ENCODE measurements at regions not wholly inside any gene's neighbourhood (a gene's known extent, or its start where the extent isn't known, plus 50 kb on each side); places are given as distances from the start of the nearest gene placed in this dataset.
A peak's percentile ranks its signal among the peaks of the same experiment; 100 is the strongest.
"Not testable (repeated sequence)": the region's sequence is repeated elsewhere in the genome, so short reads cannot be mapped to it uniquely, and the experiment has no call there.

GRCh38 chr3:107217172-107217571, 160.1 kb upstream of the CCDC54 start:
- peak; percentile 95 for DNase-seq (ENCODE audit: low read depth)

- DNase-seq (ENCODE audit: low read depth), result no peak
Observed at GRCh38 chr3:107218864-107219269, 158.4 kb upstream of the CCDC54 start.

DNA sequence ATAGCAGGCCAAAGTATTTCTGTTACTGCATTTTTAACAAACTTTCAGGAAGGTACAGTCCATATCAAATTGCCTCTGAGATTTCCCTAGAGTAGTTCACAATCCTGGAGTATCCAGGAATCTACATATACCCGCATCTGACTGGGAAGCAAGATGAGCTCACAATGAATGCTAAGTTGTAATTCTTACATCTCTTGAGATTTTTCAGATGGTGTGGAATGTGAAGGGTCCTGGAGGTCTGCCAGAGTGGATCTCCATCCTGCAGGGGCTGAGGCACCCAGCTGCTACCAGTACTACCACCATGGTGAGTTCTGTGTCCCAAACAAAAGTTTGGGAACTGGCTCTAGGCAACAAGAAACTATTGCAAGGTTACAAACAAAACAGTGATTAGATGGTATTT, 156.7 kb upstream of the CCDC54 start:
- DNase-seq (ENCODE audit: low read depth), result no peak

- DNase-seq (ENCODE audit: low read depth), result no peak
Observed at GRCh38 chr3:107221856-107222255, 155.4 kb upstream of the CCDC54 start.

- peak; percentile 85 for DNase-seq (ENCODE audit: low read depth)
Observed at GRCh38 chr3:107222907-107223306, 154.3 kb upstream of the CCDC54 start.

DNA sequence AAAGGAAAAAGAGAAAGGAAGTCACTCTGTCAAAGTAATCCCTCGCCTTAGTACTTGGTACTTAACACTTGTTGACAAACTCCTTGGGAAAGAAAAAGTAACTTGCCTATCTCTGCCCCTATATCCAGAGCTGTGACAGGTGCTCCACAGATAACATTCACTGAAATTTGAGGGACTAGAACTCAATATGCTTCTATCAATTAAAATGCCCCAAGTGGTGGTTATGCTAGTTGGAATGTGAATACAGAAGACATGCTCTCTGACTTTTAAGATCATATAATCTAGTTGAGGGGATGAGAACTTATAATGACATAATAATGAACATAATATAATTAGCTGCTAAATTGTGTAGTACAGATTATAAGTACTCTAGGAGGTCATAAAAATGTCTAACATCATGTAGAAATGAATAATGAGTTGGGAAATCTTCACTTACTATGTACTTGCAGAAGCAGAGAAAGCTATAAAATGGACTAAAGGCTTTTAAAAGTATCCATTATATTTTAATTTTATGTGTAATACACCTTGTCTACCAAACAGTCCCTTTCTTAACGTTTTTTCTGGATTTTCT, 153.1 kb upstream of the CCDC54 start:
- DNase-seq (ENCODE audit: low read depth), result no peak

DNA sequence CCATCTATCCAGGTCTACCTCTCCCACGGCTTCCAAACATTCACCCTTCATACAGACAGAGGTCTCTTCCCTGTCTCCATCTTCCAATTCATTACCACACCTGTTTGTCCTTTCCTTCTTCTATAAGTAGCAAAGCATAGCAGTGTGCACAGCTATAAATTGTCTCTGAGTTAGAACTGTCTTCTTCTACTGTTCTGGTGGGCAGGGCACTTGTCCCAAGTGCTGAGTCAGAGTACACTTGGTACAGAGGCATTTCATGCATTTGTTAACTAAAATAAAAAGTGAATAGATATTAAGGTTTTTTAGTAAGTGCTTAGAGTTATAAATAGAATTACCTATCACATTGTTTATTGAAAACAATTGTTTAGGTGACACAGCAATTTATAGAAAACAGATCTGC, 150.1 kb upstream of the CCDC54 start:
- no peak for DNase-seq (ENCODE audit: low read depth)

- DNase-seq (ENCODE audit: low read depth), result not testable (repeated sequence)
Observed at GRCh38 chr3:107233877-107234276, 143.4 kb upstream of the CCDC54 start.

GRCh38 chr3:107235193-107235927, 141.9 kb upstream of the CCDC54 start:
- no peak for DNase-seq (ENCODE audit: low read depth)

GRCh38 chr3:107235928-107236315, 141.3 kb upstream of the CCDC54 start:
- no peak for DNase-seq (ENCODE audit: low read depth)

DNA sequence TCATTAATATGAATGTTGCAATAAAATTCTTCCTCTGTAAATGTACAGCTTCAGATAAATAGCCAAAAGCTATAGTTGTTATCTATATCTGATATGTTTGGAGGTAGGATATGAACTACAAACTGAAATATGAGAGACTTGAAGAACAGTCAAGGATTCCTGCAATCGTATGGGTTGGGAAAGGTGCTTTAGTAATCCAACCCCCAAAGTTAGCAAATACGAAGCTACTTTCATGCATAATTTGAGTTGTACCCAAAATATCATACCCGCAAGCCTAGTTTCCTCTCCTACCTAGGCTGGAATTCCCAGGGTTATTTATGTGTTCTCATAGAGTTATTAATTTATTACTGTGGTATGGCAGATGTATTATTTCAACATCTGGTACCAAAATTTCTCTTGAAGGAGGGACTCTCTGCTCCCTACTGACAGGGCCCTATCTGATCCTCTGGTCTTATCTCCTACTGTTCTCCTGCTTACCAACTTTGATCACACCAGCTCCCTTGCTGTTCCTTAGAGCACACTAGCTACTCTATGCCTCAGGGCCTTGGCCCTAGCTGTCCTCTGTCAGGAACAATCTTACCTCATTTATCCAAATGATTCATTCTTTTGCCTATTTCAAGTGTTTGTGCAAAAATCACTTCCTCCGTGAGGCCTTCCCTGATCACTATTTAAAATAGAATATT, 140.4 kb upstream of the CCDC54 start:
- DNase-seq (ENCODE audit: low read depth), result no peak

DNA sequence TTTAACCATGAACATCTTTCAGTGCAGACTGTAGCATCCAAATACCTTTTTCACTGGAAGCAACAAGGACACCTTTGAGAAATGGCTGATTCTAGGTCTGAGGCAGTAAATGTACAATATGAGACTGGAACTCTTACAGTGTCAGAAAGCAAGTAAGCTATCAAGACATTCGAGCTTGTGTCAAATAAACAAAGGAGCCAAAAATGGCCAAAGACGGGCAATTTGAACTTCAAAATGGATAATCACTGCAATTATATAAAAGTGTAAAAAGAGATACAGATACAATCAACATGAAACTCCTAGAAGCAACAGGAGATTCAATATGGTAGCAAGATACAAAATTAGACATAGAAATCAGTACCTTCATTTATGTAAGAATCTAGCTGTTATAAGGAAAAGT, 138.5 kb upstream of the CCDC54 start:
- DNase-seq (ENCODE audit: low read depth), result no peak

DNA sequence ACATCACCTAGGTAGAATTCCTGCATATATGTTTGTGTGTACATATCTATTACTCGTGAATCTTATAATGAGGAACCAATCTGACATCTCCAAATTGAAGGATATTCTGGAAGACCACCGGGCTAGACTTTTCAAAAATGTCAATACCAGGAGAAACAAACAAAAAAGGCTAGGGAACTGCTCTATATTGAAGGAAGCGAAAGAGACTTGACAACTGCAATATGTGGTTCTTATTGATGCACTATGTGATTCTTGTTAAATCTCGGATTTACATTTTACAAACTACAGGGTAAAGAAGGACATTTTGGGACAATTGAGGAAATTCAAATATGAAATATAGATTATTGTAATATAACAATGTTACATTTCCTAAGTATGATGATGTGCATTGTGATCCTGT, 137.5 kb upstream of the CCDC54 start:
- DNase-seq (ENCODE audit: low read depth), result no peak

DNA sequence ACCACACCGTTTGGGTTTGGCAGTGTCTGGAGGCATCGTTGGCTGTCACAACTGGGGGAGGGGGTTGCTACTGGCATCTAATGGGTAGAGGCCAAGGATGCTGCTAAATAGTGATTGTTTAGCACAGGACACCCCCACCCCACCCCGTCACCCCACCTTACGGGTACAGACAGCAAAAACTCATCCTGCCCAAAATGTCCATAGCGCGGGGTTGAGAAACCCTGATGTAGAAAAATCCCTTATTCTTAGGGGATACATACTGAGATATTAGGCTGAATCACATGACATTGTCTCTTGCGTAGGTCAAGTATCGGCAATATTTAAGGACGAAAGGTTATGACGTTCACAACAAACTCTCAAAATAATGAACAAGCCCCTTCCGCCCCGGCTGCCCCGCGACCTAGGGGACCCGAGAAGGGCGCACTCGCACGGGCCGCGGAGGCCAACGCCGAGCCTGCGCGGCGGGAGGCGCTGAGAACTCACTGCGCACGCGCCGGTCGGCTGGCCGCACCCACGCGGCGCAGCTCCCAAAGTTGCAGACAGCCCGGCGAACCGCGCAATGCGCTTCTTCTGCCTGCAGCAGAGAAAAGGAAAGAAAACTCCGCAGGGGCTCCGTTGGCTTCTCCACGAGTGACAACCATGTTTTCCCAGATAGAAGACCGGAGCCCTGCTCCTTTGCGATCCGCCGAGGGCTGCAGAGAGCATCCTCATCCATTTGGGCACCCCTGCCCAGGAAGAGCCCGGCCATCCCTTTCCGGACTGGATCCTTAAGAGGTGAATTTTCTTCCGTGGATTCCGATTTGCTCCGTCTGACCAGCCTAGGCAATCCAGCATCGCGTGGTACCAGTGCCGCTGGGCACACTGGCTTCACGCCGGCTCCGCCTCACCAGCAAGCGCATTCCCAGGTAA, 136.8 kb upstream of the CCDC54 start:
- no peak for DNase-seq (ENCODE audit: low read depth)

GRCh38 chr3:107241217-107241616, 136.0 kb upstream of the CCDC54 start:
- no peak for DNase-seq (ENCODE audit: low read depth)

GRCh38 chr3:107242579-107242978, 134.7 kb upstream of the CCDC54 start:
- DNase-seq (ENCODE audit: low read depth), result no peak

- no peak for DNase-seq (ENCODE audit: low read depth)
Observed at GRCh38 chr3:107247116-107247515, 130.1 kb upstream of the CCDC54 start.

DNA sequence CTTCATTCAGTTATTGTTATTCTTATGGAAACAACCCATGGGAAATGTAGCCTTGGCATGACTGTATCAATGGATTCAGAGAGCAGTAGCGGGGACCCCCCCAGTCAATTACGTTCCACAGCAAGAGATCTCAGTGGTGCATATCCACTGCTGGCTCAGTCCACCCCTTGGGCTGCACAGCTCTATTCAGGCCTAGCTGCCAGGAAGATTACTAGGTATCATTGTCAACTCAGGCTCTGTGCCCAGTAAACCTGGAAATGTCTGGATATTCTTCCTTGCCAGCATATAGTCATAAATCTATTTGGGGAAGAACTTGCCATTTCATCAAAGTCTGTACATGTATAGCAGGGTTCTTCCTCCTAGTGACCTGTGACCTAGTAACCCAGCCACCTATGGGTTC, 128.1 kb upstream of the CCDC54 start:
- no peak for DNase-seq (ENCODE audit: low read depth)

DNA sequence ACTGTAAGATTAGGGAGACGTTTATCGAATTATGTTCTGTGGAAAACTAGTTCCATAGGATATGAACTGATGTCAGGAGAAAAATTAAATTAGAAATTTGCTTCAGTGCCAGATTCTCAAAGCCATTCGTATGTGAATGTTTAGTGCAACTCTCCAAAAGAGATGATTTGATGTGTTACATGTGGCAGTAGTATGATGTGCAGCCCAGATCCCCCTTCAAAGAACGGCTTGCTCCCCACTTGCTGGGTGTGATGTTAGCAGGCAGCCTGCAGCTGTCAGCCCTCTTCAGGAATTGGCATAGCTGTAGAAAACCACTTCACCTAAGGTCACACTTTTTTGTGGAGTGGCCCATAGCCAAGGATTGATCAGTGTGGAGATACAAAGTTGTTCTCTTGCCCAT, 127.0 kb upstream of the CCDC54 start:
- DNase-seq (ENCODE audit: low read depth), result no peak

DNA sequence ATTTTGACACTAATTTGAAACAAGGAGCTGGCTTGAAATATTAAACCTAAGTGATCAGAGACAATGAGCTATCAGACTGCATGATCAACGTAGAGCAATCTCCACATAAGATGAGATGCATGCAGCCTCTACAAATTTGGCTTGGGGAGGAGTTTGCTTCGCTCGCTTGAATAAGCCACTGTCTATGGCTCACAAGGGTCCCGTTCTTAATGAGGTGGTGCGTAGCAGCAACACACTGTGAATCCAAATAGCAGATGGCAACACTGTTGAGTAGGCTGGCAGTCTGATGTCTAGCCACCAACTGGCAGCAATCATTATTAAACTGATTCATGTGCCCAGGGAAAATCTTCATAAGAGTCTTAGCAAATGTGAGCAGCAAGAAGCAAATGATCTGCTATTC, 125.4 kb upstream of the CCDC54 start:
- no peak for DNase-seq (ENCODE audit: low read depth)

DNA sequence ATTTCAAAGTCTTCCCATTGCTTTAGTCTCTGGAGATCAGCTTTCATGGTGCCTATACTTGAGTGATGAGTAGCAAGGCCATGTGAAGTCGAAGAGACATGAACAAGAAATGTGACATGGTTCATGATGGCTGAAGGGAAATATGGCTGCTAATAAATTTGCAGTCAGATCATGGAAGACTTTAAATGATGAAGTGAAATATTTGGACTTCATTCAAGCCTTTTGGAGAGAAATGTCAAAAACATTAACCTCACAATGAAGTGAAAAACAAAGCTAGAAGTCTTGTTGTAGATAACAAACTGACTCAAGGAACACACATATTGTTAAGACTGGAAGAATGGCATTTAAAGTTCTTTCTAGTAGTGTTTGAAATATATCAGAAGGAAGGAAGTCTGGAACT, 120.3 kb upstream of the CCDC54 start:
- DNase-seq (ENCODE audit: low read depth), result no peak

DNA sequence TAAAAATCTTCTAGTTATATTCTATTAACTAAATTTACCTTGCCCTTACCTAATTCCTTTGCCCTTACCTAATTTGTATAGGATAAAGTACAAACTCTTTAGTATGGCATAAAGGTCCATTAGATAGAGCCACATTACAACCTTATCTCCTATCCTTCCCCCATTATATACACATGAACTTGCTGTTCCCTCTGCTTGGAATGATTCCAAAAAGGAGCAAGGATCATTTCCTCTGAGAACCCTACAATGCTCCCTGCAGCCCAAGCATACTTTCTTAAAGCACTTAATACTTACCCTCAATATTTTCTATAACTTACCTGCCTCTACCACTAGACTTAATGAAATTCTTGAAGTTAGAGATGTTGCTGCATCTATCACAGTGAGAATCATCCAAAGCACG, 118.9 kb upstream of the CCDC54 start:
- no peak for DNase-seq (ENCODE audit: low read depth)

- no peak for DNase-seq (ENCODE audit: low read depth)
Observed at GRCh38 chr3:107260207-107260606, 117.0 kb upstream of the CCDC54 start.
